ENCODE measurements at regions not wholly inside any gene's neighbourhood (a gene's known extent, or its start where the extent isn't known, plus 50 kb on each side); places are given as distances from the start of the nearest gene placed in this dataset.

DNA sequence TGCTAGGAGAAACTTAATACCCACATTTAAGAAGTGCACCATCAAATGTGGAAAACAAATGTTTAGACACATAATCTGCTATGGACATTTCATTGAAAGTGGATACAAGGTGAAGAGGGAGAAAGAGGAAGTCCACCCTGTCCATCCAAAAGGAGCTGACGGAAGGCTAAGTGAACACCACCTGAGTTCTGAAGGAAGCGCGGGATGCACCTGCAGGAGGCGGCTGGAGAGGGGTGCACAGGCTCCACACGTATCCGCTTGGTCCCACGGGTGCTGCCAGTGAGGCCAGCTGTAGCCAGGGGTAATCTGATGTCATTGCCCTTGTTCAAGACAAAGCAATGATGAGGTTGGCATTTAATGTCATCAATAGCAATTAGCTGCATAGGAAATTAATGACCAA lies 75.9 kb upstream of the TMEM18 start:
- TF ChIP-seq, protein P1, sequence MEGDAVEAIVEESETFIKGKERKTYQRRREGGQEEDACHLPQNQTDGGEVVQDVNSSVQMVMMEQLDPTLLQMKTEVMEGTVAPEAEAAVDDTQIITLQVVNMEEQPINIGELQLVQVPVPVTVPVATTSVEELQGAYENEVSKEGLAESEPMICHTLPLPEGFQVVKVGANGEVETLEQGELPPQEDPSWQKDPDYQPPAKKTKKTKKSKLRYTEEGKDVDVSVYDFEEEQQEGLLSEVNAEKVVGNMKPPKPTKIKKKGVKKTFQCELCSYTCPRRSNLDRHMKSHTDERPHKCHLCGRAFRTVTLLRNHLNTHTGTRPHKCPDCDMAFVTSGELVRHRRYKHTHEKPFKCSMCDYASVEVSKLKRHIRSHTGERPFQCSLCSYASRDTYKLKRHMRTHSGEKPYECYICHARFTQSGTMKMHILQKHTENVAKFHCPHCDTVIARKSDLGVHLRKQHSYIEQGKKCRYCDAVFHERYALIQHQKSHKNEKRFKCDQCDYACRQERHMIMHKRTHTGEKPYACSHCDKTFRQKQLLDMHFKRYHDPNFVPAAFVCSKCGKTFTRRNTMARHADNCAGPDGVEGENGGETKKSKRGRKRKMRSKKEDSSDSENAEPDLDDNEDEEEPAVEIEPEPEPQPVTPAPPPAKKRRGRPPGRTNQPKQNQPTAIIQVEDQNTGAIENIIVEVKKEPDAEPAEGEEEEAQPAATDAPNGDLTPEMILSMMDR (IDR thresholded peaks at IDR 0.05): no peak
- TF ChIP-seq POLR2AphosphoS5 (IDR thresholded peaks at IDR 0.05; ENCODE audit: low read depth, low read length): no peak
- TF ChIP-seq, protein P2, sequence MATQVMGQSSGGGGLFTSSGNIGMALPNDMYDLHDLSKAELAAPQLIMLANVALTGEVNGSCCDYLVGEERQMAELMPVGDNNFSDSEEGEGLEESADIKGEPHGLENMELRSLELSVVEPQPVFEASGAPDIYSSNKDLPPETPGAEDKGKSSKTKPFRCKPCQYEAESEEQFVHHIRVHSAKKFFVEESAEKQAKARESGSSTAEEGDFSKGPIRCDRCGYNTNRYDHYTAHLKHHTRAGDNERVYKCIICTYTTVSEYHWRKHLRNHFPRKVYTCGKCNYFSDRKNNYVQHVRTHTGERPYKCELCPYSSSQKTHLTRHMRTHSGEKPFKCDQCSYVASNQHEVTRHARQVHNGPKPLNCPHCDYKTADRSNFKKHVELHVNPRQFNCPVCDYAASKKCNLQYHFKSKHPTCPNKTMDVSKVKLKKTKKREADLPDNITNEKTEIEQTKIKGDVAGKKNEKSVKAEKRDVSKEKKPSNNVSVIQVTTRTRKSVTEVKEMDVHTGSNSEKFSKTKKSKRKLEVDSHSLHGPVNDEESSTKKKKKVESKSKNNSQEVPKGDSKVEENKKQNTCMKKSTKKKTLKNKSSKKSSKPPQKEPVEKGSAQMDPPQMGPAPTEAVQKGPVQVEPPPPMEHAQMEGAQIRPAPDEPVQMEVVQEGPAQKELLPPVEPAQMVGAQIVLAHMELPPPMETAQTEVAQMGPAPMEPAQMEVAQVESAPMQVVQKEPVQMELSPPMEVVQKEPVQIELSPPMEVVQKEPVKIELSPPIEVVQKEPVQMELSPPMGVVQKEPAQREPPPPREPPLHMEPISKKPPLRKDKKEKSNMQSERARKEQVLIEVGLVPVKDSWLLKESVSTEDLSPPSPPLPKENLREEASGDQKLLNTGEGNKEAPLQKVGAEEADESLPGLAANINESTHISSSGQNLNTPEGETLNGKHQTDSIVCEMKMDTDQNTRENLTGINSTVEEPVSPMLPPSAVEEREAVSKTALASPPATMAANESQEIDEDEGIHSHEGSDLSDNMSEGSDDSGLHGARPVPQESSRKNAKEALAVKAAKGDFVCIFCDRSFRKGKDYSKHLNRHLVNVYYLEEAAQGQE (IDR thresholded peaks at IDR 0.05; ENCODE audit: insufficient read depth in 1 of 2, low read depth in 2 of 2, low read length in 1 of 2): no peak
